NT2/D1 (cell line): ENCODE measurements at regions not wholly inside any gene's neighbourhood (a gene's known extent, or its start where the extent isn't known, plus 50 kb on each side); places are given as distances from the start of the nearest gene placed in this dataset.

Source experiments
- DNase-seq: peaks from one replicate; pipeline ENCODE4 v3.0.0-alpha.2; 2011; ENCODE audit warnings: low read depth, low spot score
- H3K27me3 ChIP-seq: 2 replicates; pipeline ENCODE4 v1.6.0; 2011; ENCODE audit warnings: mild to moderate bottlenecking; ENCODE audit not compliant: insufficient read length, insufficient read depth
- H3K36me3 ChIP-seq: 2 replicates; pipeline ENCODE4 v1.6.1; 2011; ENCODE audit warnings: mild to moderate bottlenecking, low read length, mixed read lengths; ENCODE audit not compliant: insufficient read depth, insufficient read length
- H3K4me1 ChIP-seq: 2 replicates; pipeline ENCODE4 v1.5.1; 2011; ENCODE audit not compliant: insufficient read depth, insufficient read length
- H3K4me3 ChIP-seq: 2 replicates; pipeline ENCODE4 v1.5.1; 2011; ENCODE audit warnings: low read depth; ENCODE audit not compliant: insufficient read length
- H3K9ac ChIP-seq: 2 replicates; pipeline ENCODE4 v1.6.0; 2011; ENCODE audit warnings: low read depth; ENCODE audit not compliant: insufficient read length
- H3K9me3 ChIP-seq: 2 replicates; pipeline ENCODE4 v1.5.1; 2011; ENCODE audit warnings: mild to moderate bottlenecking, low read length; ENCODE audit not compliant: insufficient read depth
- SUZ12 ChIP-seq: IDR thresholded peaks from 2 replicates; pipeline ENCODE4 v1.6.1; 2011; ENCODE audit not compliant: insufficient read length, insufficient read depth; ENCODE audit errors: extremely low read depth
- YY1 ChIP-seq: IDR thresholded peaks from 2 replicates; pipeline ENCODE4 v1.6.1; 2011; ENCODE audit not compliant: insufficient read length, insufficient read depth
- ZNF274 ChIP-seq: IDR thresholded peaks from 2 replicates; pipeline ENCODE4 v1.6.1; 2011; ENCODE audit warnings: mild to moderate bottlenecking, low read depth, low read length

- H3K36me3 ChIP-seq = no peaks in the 10 kb centered on the region
- no peaks in the 10 kb centered on the region for H3K27me3 ChIP-seq
- H3K9ac ChIP-seq = no peak overlapping the region
- H3K4me1 ChIP-seq = no peaks in the 10 kb centered on the region
- H3K4me3 ChIP-seq = no peak overlapping the region
- TF ChIP-seq SUZ12 (no peak), YY1 (no peak), ZNF274 (no peak)
- H3K9me3 ChIP-seq = no peaks in the 10 kb centered on the region
- DNase-seq = no peak
These were observed 250.4 kb downstream of the PTBP2 start for GRCh38 chr1:96971849-96972602.

DNA sequence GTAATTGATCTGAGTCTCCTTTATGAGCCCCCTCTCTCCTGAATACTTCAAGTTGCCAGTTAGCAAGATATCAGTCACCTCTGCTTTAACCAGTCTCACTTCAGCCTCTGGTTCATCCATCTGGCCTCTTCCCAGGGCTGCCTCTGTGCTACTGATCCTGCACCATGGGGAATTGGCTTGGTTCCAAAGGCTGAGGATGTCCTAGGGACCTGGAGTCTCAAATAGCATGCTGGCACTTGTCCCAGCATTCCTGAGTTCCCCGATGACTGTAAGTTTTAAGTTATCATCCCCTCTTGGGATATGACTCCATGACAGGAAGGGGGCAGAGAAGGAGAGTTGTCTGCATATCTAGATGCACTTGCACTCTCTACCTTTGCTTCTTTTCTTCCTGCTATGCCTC, 252.0 kb downstream of the PTBP2 start:
- Histone ChIP-seq H3K36me3 (no peaks in the 10 kb centered on the region), H3K4me3 (no peak overlapping the region), H3K27me3 (no peaks in the 10 kb centered on the region), H3K9me3 (no peaks in the 10 kb centered on the region), H3K4me1 (no peaks in the 10 kb centered on the region), H3K9ac (no peak overlapping the region)
- no peak for DNase-seq
- TF ChIP-seq ZNF274 (no peak), SUZ12 (no peak), YY1 (no peak)

DNA sequence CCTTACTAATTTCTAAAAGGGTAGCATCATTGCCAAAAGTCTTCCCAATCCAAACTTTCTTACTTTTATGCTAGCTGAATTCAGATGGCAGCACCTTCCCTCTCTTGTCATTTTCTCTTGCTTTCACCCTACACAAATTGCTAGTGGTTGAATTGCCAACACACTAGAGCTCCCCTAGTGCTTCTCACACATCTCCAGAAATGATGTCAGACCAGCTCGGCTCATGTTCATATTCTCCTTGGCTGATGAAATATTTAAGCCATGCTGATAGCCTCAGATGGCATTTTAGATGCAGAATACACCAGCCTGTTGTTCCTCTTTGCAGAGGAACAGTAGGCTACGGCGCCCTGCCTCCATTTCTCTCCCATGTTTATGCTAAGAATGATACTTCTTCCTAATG, 256.9 kb downstream of the PTBP2 start:
- no peak overlapping the region for H3K9ac ChIP-seq
- TF ChIP-seq YY1 (no peak), SUZ12 (no peak), ZNF274 (no peak)
- no peaks in the 10 kb centered on the region for H3K4me1 ChIP-seq
- H3K4me3 ChIP-seq = no peak overlapping the region
- H3K36me3 ChIP-seq = no peaks in the 10 kb centered on the region
- H3K9me3 ChIP-seq = no peaks in the 10 kb centered on the region
- DNase-seq = no peak
- H3K27me3 ChIP-seq = no peaks in the 10 kb centered on the region

- H3K9ac ChIP-seq = no peak overlapping the region
- no peak for DNase-seq
- H3K9me3 ChIP-seq = no peaks in the 10 kb centered on the region
- no peaks in the 10 kb centered on the region for H3K4me1 ChIP-seq
- no peaks in the 10 kb centered on the region for H3K36me3 ChIP-seq
- no peaks in the 10 kb centered on the region for H3K27me3 ChIP-seq
- no peak overlapping the region for H3K4me3 ChIP-seq
- TF ChIP-seq ZNF274 = no peak
These were observed 257.3 kb downstream of the PTBP2 start for GRCh38 chr1:96978901-96979300.

GRCh38 chr1:96979304-96980268, 258.0 kb downstream of the PTBP2 start:
- H3K9me3 ChIP-seq = no peaks in the 10 kb centered on the region
- H3K4me1 ChIP-seq = no peaks in the 10 kb centered on the region
- no peak for DNase-seq

GRCh38 chr1:96980448-96980847, 258.9 kb downstream of the PTBP2 start:
- Histone ChIP-seq H3K27me3 (no peaks in the 10 kb centered on the region), H3K36me3 (no peaks in the 10 kb centered on the region), H3K9ac (no peak overlapping the region), H3K9me3 (no peaks in the 10 kb centered on the region), H3K4me1 (no peaks in the 10 kb centered on the region), H3K4me3 (no peak overlapping the region)
- no peak for DNase-seq
- TF ChIP-seq YY1 = no peak
- no peak for TF ChIP-seq ZNF274
- TF ChIP-seq SUZ12 = no peak

More at GRCh38 chr1:96979304-96980268, 258.0 kb downstream of the PTBP2 start:
- Histone ChIP-seq H3K27me3 (no peaks in the 10 kb centered on the region), H3K4me3 (no peak overlapping the region), H3K9ac (no peak overlapping the region), H3K36me3 (no peaks in the 10 kb centered on the region)
- TF ChIP-seq SUZ12 = no peak
- TF ChIP-seq ZNF274 = no peak
- no peak for TF ChIP-seq YY1

- Histone ChIP-seq H3K27me3 (no peaks in the 10 kb centered on the region), H3K9me3 (no peaks in the 10 kb centered on the region; the same call in 1 of the 2 replicates), H3K4me3 (no peak overlapping the region), H3K4me1 (no peaks in the 10 kb centered on the region), H3K9ac (no peak overlapping the region), H3K36me3 (no peaks in the 10 kb centered on the region)
- no peak for DNase-seq
- TF ChIP-seq YY1 (no peak), SUZ12 (no peak), ZNF274 (no peak)
These were observed 259.6 kb downstream of the PTBP2 start for GRCh38 chr1:96981181-96981580.
